DOHH2 (cell line): ENCODE measurements at regions not wholly inside any gene's neighbourhood (a gene's known extent, or its start where the extent isn't known, plus 50 kb on each side); places are given as distances from the start of the nearest gene placed in this dataset.

ENCODE experiments used
- H3F3A ChIP-seq: fragments of 200-600 bp; sonication (generic), shearing (Covaris generic); 2 replicates; pipeline ENCODE4 v1.6.0; 2016; ENCODE audit warnings: antibody characterized with exemption, mild to moderate bottlenecking; ENCODE audit not compliant: control insufficient read depth, insufficient read depth
- H3K27ac ChIP-seq: fragments of 200-600 bp; sonication (generic); 2 replicates; pipeline ENCODE4 v1.5.1; 2014; ENCODE audit warnings: low read depth, mild to moderate bottlenecking, low read length, moderate library complexity
- H3K27me3 ChIP-seq: fragments of 200-600 bp; sonication (generic); 2 replicates; pipeline ENCODE4 v1.6.1; 2014; ENCODE audit warnings: mild to moderate bottlenecking, low read length, mixed read lengths; ENCODE audit not compliant: control insufficient read depth
- H3K36me3 ChIP-seq: fragments of 200-600 bp; sonication (generic); 2 replicates; pipeline ENCODE4 v1.6.1; 2014; ENCODE audit warnings: mild to moderate bottlenecking, low read length, moderate library complexity, mixed read lengths; ENCODE audit not compliant: control insufficient read depth
- H3K4me1 ChIP-seq: fragments of 200-600 bp; sonication (generic); 2 replicates; pipeline ENCODE4 v1.6.1; 2014; ENCODE audit warnings: mild to moderate bottlenecking, low read length, mixed read lengths; ENCODE audit not compliant: control insufficient read depth
- H3K4me2 ChIP-seq: fragments of 200-600 bp; sonication (generic); 2 replicates; pipeline ENCODE4 v1.6.0; 2014; ENCODE audit warnings: mild to moderate bottlenecking, low read length, moderate library complexity
- H3K4me3 ChIP-seq: fragments of 200-600 bp; sonication (generic); 2 replicates; pipeline ENCODE4 v1.5.1; 2014; ENCODE audit warnings: mild to moderate bottlenecking, low read length, mixed read lengths
- H3K79me2 ChIP-seq: fragments of 200-600 bp; sonication (generic); 2 replicates; pipeline ENCODE4 v1.6.1; 2014; ENCODE audit warnings: mild to moderate bottlenecking, low read length, mixed read lengths; ENCODE audit not compliant: control insufficient read depth
- H3K9me2 ChIP-seq: fragments of 200-600 bp; sonication (generic); replicated peaks from 2 replicates; pipeline ENCODE4 v1.6.1; 2014; ENCODE audit warnings: mild to moderate bottlenecking, low read length, mixed read lengths; ENCODE audit not compliant: control insufficient read depth
- H3K9me3 ChIP-seq: fragments of 200-600 bp; sonication (generic); 2 replicates; pipeline ENCODE4 v1.6.1; 2014; ENCODE audit warnings: antibody characterized with exemption, low read length, mixed read lengths; ENCODE audit not compliant: control insufficient read depth, insufficient read depth
- H4K20me1 ChIP-seq: fragments of 200-600 bp; sonication (generic); 2 replicates; pipeline ENCODE4 v1.6.0; 2014; ENCODE audit warnings: low read depth, mild to moderate bottlenecking, antibody characterized with exemption, low read length, moderate library complexity; ENCODE audit not compliant: control insufficient read depth, insufficient read depth
- CTCF ChIP-seq: fragments of 200-600 bp; sonication (generic); IDR thresholded peaks from one replicate; pipeline ENCODE4 v1.5.1; 2014; ENCODE audit warnings: antibody characterized with exemption, mild to moderate bottlenecking, low read depth, low read length; ENCODE audit not compliant: poor library complexity, severe bottlenecking
- EZH2phosphoT487 ChIP-seq: fragments of 200-600 bp; sonication (generic); IDR thresholded peaks from 2 replicates; pipeline ENCODE4 v1.6.1; 2017; ENCODE audit warnings: borderline replicate concordance, mild to moderate bottlenecking, antibody characterized with exemption, low read length, moderate library complexity, mixed read lengths

GRCh38 chr12:107510211-107510610, 175.4 kb upstream of the PWP1 start:
- H3K4me2 ChIP-seq, result no peak overlapping the region
- no peak overlapping the region for H3K4me3 ChIP-seq
- H4K20me1 ChIP-seq, result no peaks in the 10 kb centered on the region
- H3F3A ChIP-seq, result no peaks in the 10 kb centered on the region
- H3K27me3 ChIP-seq, result peaks cover 12% of the 10 kb centered on the region
- H3K9me2 ChIP-seq, result no peaks in the 10 kb centered on the region
- no peaks in the 10 kb centered on the region for H3K36me3 ChIP-seq
- H3K4me1 ChIP-seq, result no peaks in the 10 kb centered on the region
- no peaks in the 10 kb centered on the region for H3K79me2 ChIP-seq
- no peak overlapping the region for H3K27ac ChIP-seq
- no peaks in the 10 kb centered on the region for H3K9me3 ChIP-seq
- TF ChIP-seq EZH2phosphoT487 (no peak), CTCF (no peak)

- Histone ChIP-seq H3K9me2 (no peaks in the 10 kb centered on the region), H3K79me2 (no peaks in the 10 kb centered on the region), H3K36me3 (no peaks in the 10 kb centered on the region), H3K4me3 (no peak overlapping the region), H3K4me1 (no peaks in the 10 kb centered on the region), H3K27ac (no peak overlapping the region), H3K27me3 (peaks cover 12% of the 10 kb centered on the region), H3K4me2 (no peak overlapping the region), H3F3A (no peaks in the 10 kb centered on the region), H4K20me1 (no peaks in the 10 kb centered on the region), H3K9me3 (no peaks in the 10 kb centered on the region)
- TF ChIP-seq CTCF (no peak), EZH2phosphoT487 (no peak)
Measured at GRCh38 chr12:107511292-107511691, 174.3 kb upstream of the PWP1 start.

- Histone ChIP-seq H3K9me2 (no peaks in the 10 kb centered on the region), H3K27me3 (peaks cover 12% of the 10 kb centered on the region), H3K4me2 (no peak overlapping the region), H4K20me1 (no peaks in the 10 kb centered on the region), H3K36me3 (no peaks in the 10 kb centered on the region), H3K27ac (no peak overlapping the region), H3K4me1 (no peaks in the 10 kb centered on the region), H3K9me3 (no peaks in the 10 kb centered on the region), H3F3A (no peaks in the 10 kb centered on the region), H3K79me2 (no peaks in the 10 kb centered on the region), H3K4me3 (no peak overlapping the region)
- no peak for TF ChIP-seq EZH2phosphoT487
- TF ChIP-seq CTCF, result no peak
Measured at GRCh38 chr12:107512391-107512790, 173.2 kb upstream of the PWP1 start.

GRCh38 chr12:107513184-107513583, 172.4 kb upstream of the PWP1 start:
- TF ChIP-seq CTCF, result no peak
- TF ChIP-seq EZH2phosphoT487, result no peak
- H3K36me3 ChIP-seq, result no peaks in the 10 kb centered on the region
- H3K4me1 ChIP-seq, result no peaks in the 10 kb centered on the region
- no peak overlapping the region for H3K4me3 ChIP-seq
- H3F3A ChIP-seq, result no peaks in the 10 kb centered on the region
- H3K27ac ChIP-seq, result no peak overlapping the region
- no peaks in the 10 kb centered on the region for H4K20me1 ChIP-seq
- H3K9me2 ChIP-seq, result no peaks in the 10 kb centered on the region
- H3K9me3 ChIP-seq, result no peaks in the 10 kb centered on the region
- H3K79me2 ChIP-seq, result no peaks in the 10 kb centered on the region
- H3K27me3 ChIP-seq, result peaks cover 8% of the 10 kb centered on the region
- no peak overlapping the region for H3K4me2 ChIP-seq
